Fibroblast of pulmonary artery (primary cell): ENCODE measurements at regions not wholly inside any gene's neighbourhood (a gene's known extent, or its start where the extent isn't known, plus 50 kb on each side); places are given as distances from the start of the nearest gene placed in this dataset.

Experiments used
- DNase-seq: peaks from one replicate; pipeline ENCODE4 v3.0.0-alpha.2; 2010; ENCODE audit warnings: low read depth
- H3K4me3 ChIP-seq: replicated peaks from 2 replicates; pipeline ENCODE4 v1.5.1; 2011; ENCODE audit warnings: low read depth, mild to moderate bottlenecking, control low read depth, low read length, moderate library complexity
- CTCF ChIP-seq: IDR thresholded peaks from 2 replicates; pipeline ENCODE4 v1.5.1; 2011; ENCODE audit warnings: mild to moderate bottlenecking, control low read depth, low read length, inconsistent platforms; ENCODE audit errors: missing control alignments

- no peak for TF ChIP-seq CTCF
- no peak overlapping the region for H3K4me3 ChIP-seq
- DNase-seq, result no peak
Measured at GRCh38 chr3:86673991-86674390, 317.0 kb downstream of the VGLL3 start.

GRCh38 chr3:86661817-86662216, 329.1 kb downstream of the VGLL3 start:
- no peak for DNase-seq
- H3K4me3 ChIP-seq, result no peak overlapping the region
- no peak for TF ChIP-seq CTCF

GRCh38 chr3:86658876-86659275, 332.1 kb downstream of the VGLL3 start:
- no peak overlapping the region for H3K4me3 ChIP-seq
- no peak for TF ChIP-seq CTCF
- no peak for DNase-seq

GRCh38 chr3:86654806-86655460, 336.0 kb downstream of the VGLL3 start:
- no peak for DNase-seq
- H3K4me3 ChIP-seq, result no peak overlapping the region
- TF ChIP-seq CTCF, result no peak

- TF ChIP-seq CTCF, result no peak
- no peak for DNase-seq
- H3K4me3 ChIP-seq, result no peak overlapping the region
Measured at GRCh38 chr3:86653661-86654205, 337.2 kb downstream of the VGLL3 start.

GRCh38 chr3:86648087-86648486, 342.9 kb downstream of the VGLL3 start:
- TF ChIP-seq CTCF, result no peak
- DNase-seq, result no peak
- no peak overlapping the region for H3K4me3 ChIP-seq

GRCh38 chr3:86645756-86646155, 345.2 kb downstream of the VGLL3 start:
- no peak for DNase-seq
- no peak overlapping the region for H3K4me3 ChIP-seq
- TF ChIP-seq CTCF, result no peak
